ENCODE measurements at regions not wholly inside any gene's neighbourhood (a gene's known extent, or its start where the extent isn't known, plus 50 kb on each side); places are given as distances from the start of the nearest gene placed in this dataset.

GRCh38 chr6:106757722-106758467 is 128.5 kb downstream of the QRSL1 start:
- POLR2A ChIA-PET = interaction anchor here (1.1 kb wide), 1 partner anchor 15 kb away, joined by 3 read pairs; no protein-coding TSS in a partner anchor
- CTCF ChIA-PET (ENCODE audit: low intra/inter-chr PET ratio) = interaction anchor here (0.6 kb wide), 1 partner anchor 9 kb away, joined by 3 read pairs; no protein-coding TSS in a partner anchor
- FAIRE-seq (no peak), ATAC-seq (peak; percentile 73), DNase-seq (ENCODE audit: extremely low read depth in 1 of 4, low spot score in 3 of 4) (peak in 1 of 4 experiments; percentile 43)
- intact Hi-C loops (cut with micrococcal nuclease) = loop anchor here (10.0 kb wide), 1 partner anchor 97 kb away; no protein-coding TSS in a partner anchor
- H3K27me3 ChIP-seq (ENCODE audit: control insufficient read depth in 2 of 2, insufficient read depth in 2 of 2, low read length in 2 of 2) = no peaks in the 10 kb centered on the region
- no peaks in the 10 kb centered on the region for H4K20me1 ChIP-seq (replicated peaks; ENCODE audit: control insufficient read depth, insufficient read depth, low read length)
- peak overlapping the region; percentile 29 for H3K4me2 ChIP-seq (ENCODE audit: insufficient read depth, low read length)
- peak overlapping the region; percentile 36 to 60; a peak in 2 of 4 replicates for H3K9ac ChIP-seq (ENCODE audit: insufficient read depth in 1 of 2, low read depth in 2 of 2, low read length in 2 of 2)
- H3K9me3 ChIP-seq (replicated peaks; ENCODE audit: control insufficient read depth, insufficient read depth, low read depth, low read length) = 0 out of 2 replicates have a peak, but pooled peaks cover 2% of the 10 kb centered on the region
- peaks cover 0 to 14% of the 10 kb centered on the region in 2 experiments; a peak in 2 of 5 replicates for H3K4me1 ChIP-seq (replicated peaks in 1 of 2; ENCODE audit: control insufficient read depth in 2 of 2, insufficient read depth in 2 of 2, low read length in 2 of 2)
- H3K4me3 ChIP-seq = no peak overlapping the region
- H3K27ac ChIP-seq (ENCODE audit: extremely low read depth, low read depth, low read length) = peak overlapping the region; percentile 50; the same call in 1 of the 3 replicates
- no peaks in the 10 kb centered on the region for H3K36me3 ChIP-seq (ENCODE audit: control insufficient read depth, insufficient read depth, low read length)
- H3K79me2 ChIP-seq (ENCODE audit: control insufficient read depth, insufficient read depth, low read length) = no peaks in the 10 kb centered on the region
- 16% methylated on average over 10 of the region's 16 CpGs for WGBS (ENCODE audit: insufficient coverage, low coverage, missing lambda C conversion rate)
- no TSS peak for BruUV-seq (replicated peaks)
- H3K9me1 ChIP-seq (ENCODE audit: control insufficient read depth, insufficient read depth, low read length) = no peaks in the 10 kb centered on the region
- peak overlapping the region; percentile 78 for H2AFZ ChIP-seq (ENCODE audit: low read depth, low read length)
- in situ Hi-C loops (cut with MboI) = no loop called here
- TF ChIP-seq SMAD2 (IDR thresholded peaks at IDR 0.05; ENCODE audit: low read depth, low read length) = no peak
- TF ChIP-seq ZZZ3 (IDR thresholded peaks at IDR 0.05) = no peak
- TF ChIP-seq CC2D1A (IDR thresholded peaks at IDR 0.05) = no peak
- 0 out of 2 replicates have a peak, but pooled peaks have one; percentile 31 for TF ChIP-seq ARID1B (IDR thresholded peaks at IDR 0.05)
- peak; percentile 28; the same call in 1 of the 2 replicates for TF ChIP-seq MGA (IDR thresholded peaks at IDR 0.05)
- no peak for TF ChIP-seq SREBF2 (CRISPR knock-in tag; IDR thresholded peaks at IDR 0.05)
- TF ChIP-seq USF2 (CRISPR knock-in tag; IDR thresholded peaks at IDR 0.05) = no peak
- no peak for TF ChIP-seq NR0B1 (IDR thresholded peaks at IDR 0.05; ENCODE audit: partially characterized antibody)

Data from K562 (cell line).